HG03064 (cell line): ENCODE measurements at regions not wholly inside any gene's neighbourhood (a gene's known extent, or its start where the extent isn't known, plus 50 kb on each side); places are given as distances from the start of the nearest gene placed in this dataset.
"Not testable (repeated sequence)": the region's sequence is repeated elsewhere in the genome, so short reads cannot be mapped to it uniquely, and the experiment has no call there.

Experiments used
- ATAC-seq: cut with Tn5 transposase; IDR thresholded peaks from one replicate; pipeline ENCODE4 v1.9.1; 2021; ENCODE audit warnings: low read depth; ENCODE audit not compliant: unreplicated experiment

GRCh38 chr11:134853992-134854991, 442.2 kb upstream of the B3GAT1 start:
- no peak for ATAC-seq

DNA sequence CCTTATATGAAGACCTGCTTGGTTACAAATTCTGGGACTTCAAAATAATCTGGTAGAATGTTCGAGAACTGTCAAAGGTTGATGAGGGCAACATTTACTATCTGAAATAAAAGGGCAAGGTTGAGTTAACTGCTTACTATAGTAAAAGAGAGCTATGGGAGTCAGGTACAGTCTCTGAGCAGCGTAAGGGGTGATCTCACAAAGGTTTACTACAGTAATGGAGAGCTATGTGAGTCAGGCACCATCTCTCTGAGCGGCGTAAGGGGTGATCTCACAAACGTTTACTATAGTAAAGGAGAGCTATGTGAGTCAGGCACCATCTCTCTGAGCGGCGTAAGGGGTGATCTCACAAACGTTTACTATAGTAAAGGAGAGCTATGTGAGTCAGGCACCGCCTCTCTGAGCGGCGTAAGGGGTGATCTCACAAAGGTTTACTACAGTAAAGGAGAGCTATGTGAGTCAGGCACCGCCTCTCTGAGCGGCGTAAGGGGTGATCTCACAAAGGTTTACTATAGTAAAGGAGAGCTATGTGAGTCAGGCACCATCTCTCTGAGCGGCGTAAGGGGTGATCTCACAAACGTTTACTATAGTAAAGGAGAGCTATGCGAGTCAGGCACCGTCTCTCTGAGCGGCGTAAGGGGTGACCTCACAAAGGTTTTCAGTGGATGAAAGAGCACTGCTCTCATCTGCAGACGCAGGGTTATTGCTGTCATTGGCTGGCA, 439.6 kb upstream of the B3GAT1 start:
- ATAC-seq = not testable (repeated sequence)

DNA sequence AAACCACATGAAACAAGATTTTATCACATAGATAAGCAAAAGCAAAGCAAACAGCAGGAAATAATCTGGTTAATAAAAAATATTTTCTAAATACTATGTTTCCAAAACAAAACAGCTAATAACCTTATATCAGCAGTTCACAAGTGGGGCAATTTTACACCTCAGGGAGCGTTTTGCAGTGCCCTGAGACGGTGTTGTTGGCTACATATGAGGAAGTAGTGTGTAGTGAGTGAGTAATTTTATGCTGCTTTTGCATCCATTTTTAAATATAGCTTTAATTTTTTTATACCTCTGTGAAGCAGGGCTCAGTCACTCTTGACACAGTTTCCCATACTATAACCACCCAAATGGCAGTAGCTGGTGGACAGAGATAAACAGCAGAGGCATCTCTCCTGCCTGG, 438.5 kb upstream of the B3GAT1 start:
- no peak for ATAC-seq

DNA sequence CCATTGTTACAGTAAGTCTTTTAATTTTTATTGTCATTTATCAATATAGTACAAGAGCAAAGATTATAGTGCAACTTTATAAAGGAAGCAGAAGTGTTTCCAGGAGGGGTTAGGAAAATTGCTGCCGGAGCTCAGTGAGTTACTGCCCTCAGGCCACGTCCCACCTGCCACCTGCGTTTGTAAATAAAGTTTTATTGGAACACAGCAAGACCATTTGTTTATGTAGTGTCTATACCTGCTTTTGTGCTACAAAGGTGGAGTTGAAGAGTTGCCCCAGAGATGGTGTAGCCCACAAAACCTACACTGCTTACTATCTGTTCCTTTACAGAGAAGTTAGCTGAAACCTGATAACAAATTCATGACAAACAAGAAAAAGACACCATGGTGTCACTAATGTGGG, 437.8 kb upstream of the B3GAT1 start:
- no peak for ATAC-seq

GRCh38 chr11:134847083-134847715, 435.2 kb upstream of the B3GAT1 start:
- no peak for ATAC-seq

DNA sequence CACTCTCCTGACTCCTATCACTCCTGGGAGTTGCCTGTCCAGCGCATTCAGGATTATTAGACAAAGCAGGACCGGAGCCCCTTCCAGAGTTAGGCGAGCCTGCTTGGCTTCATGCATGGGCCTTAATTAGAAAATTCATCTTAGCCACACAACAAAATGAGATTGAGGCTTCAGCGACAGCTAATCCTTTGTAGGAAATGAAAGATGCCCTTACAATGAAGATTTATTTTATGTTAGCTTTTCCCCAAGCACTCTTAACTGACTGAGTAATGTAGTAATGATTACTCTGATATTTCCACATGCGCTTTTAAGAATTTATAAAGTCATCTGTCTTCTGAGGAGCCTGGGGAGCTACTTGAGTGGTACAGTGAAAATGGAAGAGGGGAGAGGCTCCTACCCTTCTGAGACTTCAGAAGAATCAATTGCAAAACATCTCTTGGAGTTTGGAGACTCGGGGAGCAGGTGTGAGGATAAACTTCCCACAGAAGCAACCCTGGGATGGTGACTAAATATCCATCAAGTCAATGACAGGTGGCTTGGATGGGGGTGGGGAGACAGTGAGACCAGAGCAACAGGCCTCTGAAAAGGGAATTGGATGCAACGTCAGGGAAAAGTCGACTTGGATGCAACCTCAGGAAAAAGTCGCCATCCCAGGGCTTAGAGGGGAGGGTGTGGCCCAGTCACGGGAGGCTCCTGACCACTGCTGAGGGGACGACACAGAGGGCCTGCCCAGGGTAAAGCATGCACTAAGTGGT, 434.5 kb upstream of the B3GAT1 start:
- ATAC-seq = no peak

- ATAC-seq = no peak
These were observed 433.7 kb upstream of the B3GAT1 start for GRCh38 chr11:134845474-134846327.

DNA sequence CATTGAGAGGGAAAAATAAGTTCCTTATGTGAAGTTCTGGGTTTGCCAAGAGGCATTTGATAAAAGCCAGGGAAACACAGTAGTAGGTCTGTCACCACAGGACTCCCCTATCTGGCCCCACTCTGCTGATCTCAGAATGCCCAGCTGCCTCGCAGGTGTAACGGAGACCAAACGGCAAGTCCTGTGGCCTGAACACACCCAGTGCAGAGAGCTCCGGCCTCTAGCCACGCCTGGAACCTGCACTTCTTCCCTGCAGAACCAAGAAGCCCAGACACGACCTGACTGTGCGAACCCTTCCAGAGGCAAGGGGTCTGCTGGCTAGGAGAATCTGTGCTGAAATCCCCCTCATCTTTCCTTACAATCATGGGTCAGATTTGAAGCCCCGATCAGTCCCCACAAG, 432.8 kb upstream of the B3GAT1 start:
- ATAC-seq = no peak

GRCh38 chr11:134843735-134844134, 431.7 kb upstream of the B3GAT1 start:
- no peak for ATAC-seq

DNA sequence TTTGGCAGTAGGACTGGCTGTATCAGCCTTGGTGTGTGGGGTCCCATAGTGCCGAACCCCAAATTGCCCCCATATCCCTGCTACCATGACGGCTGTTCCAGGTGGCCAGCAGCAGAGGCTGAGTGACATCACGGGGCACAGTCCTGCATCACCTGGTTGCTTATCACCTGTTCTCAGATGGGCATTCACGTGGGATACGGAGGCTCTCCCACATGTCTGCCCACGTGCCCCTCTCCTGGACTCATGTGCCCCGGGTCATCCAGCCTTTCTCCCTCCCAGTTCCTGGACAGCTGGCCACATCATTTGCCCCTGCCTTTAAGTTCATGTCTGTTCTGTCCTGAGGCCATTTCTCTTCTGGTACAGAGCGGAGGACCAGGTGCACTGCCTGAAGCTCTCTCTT, 431.0 kb upstream of the B3GAT1 start:
- no peak for ATAC-seq

GRCh38 chr11:134841972-134842371, 429.9 kb upstream of the B3GAT1 start:
- ATAC-seq = no peak

GRCh38 chr11:134841411-134841810, 429.4 kb upstream of the B3GAT1 start:
- no peak for ATAC-seq

GRCh38 chr11:134840945-134841344, 428.9 kb upstream of the B3GAT1 start:
- no peak for ATAC-seq

DNA sequence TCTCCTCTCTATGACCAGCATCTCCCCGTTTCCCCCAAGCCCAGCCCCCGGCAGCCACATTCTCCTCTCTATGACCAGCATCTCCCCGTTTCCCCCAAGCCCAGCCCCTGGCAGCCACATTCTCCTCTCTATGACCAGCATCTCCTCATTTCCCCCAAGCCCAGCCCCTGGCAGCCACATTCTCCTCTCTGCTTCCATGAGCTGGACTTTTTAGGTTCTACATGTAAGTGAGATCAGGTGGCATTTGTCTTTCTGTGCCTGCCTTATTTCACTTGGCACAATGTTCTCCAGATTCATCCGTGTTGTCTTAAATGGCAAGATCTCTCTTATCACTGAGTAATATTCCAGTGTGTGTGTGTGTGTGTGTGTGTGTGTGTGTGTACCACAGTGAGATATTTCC, 428.1 kb upstream of the B3GAT1 start:
- not testable (repeated sequence) for ATAC-seq

GRCh38 chr11:134838708-134839107, 426.7 kb upstream of the B3GAT1 start:
- no peak for ATAC-seq

DNA sequence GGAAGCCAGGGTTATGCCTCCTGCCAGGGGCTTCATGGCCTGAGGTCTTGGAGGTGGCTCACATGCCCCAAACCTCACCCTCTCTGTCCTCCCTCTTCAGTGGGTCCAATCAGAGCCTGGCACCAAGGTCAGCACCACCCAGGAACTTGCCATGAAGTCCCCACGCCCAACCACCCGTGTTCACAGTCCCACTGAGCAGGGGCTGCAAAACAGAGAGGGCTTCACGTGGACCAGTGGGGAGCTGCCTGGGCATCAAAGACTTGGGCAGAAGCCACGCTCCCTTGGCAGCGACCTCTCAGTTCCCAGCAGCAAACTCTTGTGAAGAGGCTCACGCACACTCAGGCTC, 425.8 kb upstream of the B3GAT1 start:
- no peak for ATAC-seq

DNA sequence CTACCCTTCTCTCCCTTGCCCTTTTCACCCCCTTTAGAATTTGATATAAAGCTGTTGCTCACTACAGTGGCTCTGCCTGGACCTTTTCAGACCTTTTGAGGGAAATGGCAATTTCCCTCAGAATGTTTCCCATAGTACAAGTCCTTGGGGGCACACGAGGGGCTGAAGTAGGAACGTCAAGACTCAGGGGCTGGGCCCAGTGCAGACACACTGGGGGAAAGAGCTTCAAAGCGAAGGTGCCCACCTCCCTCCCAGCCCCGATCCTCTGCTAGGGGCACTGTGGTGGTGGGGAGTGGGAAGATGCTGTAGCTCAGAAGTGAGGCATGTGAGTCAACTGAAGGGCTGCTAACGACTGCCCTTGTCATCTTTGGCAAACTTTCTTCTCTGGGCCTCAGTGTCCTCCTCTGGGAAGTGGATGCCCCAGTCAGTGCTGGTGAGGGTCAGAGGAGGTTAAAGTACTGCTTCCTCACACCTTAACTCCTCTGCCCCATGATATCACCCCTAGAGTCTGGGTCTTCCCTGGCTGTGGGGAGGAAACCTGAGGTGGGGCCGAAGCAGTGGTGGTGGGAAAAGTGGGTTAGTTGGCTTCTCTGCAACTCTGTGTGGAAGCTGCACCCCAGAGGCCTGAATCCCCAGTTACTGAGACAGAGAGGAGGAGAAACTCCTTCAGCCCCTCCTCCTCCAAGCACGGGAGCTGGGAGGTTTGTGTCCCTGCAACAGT, 425.3 kb upstream of the B3GAT1 start:
- ATAC-seq = no peak

DNA sequence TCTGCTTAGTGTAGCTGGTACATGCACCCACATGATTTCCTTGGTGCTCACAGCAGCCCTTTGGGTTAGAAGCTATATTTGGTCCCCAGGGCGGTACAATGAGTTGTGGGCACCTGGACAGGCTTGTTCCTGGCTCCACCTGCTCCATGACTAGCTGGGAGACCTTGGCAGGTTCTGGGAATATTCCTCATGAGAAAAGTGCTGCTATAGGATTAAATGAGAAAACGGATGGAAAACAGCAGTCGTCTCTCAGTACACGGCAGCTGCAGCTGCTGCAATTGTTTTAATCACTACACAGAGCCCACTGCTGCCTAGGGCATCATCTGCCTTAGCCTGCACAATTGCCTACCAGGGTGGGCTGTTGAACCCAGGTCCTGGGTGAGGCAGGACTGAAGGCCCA, 424.5 kb upstream of the B3GAT1 start:
- no peak for ATAC-seq

DNA sequence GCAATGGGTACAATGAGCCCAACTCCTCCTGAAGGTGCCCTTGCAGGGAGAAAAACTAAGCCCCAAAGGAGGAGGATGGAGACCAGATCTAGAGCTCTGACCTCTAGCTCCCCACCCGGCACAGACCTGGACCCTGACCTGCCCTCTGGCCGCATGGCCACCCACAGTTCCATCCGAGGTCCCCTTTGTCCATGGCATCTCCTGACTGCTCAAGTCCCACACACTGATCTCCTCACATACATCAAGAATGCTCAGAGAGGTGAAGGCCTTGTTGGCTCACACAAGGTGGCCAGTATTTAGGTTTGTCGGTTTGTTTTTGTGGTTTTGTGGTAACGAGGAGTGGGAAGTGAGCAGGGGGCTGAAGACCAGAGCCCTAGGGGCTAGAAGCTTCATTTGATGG, 423.5 kb upstream of the B3GAT1 start:
- no peak for ATAC-seq
